GM19324 (cell line): ENCODE measurements at regions not wholly inside any gene's neighbourhood (a gene's known extent, or its start where the extent isn't known, plus 50 kb on each side); places are given as distances from the start of the nearest gene placed in this dataset.
"Not testable (repeated sequence)": the region's sequence is repeated elsewhere in the genome, so short reads cannot be mapped to it uniquely, and the experiment has no call there.

Source experiments
- ATAC-seq: cut with Tn5 transposase; IDR thresholded peaks from one replicate; pipeline ENCODE4 v1.9.1; 2021; ENCODE audit warnings: mild to moderate bottlenecking, moderate library complexity; ENCODE audit not compliant: unreplicated experiment, low FRiP score

GRCh38 chr5:107020626-107021025 lies 650.1 kb downstream of the EFNA5 start:
- no peak for ATAC-seq

GRCh38 chr5:107017616-107018015 lies 653.1 kb downstream of the EFNA5 start:
- ATAC-seq: no peak

GRCh38 chr5:107012371-107012770 lies 658.4 kb downstream of the EFNA5 start:
- ATAC-seq: no peak

- ATAC-seq: no peak
Observed at GRCh38 chr5:107011605-107012004, 659.1 kb downstream of the EFNA5 start.

GRCh38 chr5:107010060-107010459 lies 660.7 kb downstream of the EFNA5 start:
- ATAC-seq: no peak

- ATAC-seq: no peak
Observed at GRCh38 chr5:107005653-107006052, 665.1 kb downstream of the EFNA5 start.

GRCh38 chr5:107005161-107005560 lies 665.6 kb downstream of the EFNA5 start:
- no peak for ATAC-seq

GRCh38 chr5:107002115-107002514 lies 668.6 kb downstream of the EFNA5 start:
- ATAC-seq: no peak

GRCh38 chr5:106999506-106999905 lies 671.2 kb downstream of the EFNA5 start:
- not testable (repeated sequence) for ATAC-seq

GRCh38 chr5:106986006-106986405 lies 684.7 kb downstream of the EFNA5 start:
- no peak for ATAC-seq

GRCh38 chr5:106985174-106985573 lies 685.6 kb downstream of the EFNA5 start:
- no peak for ATAC-seq

- ATAC-seq: not testable (repeated sequence)
Observed at GRCh38 chr5:106979178-106979577, 691.6 kb downstream of the EFNA5 start.

- ATAC-seq: not testable (repeated sequence)
Observed at GRCh38 chr5:106978582-106979165, 692.1 kb downstream of the EFNA5 start.

GRCh38 chr5:106976363-106976762 lies 694.4 kb downstream of the EFNA5 start:
- no peak for ATAC-seq

GRCh38 chr5:106974272-106974671 lies 696.5 kb downstream of the EFNA5 start:
- ATAC-seq: no peak

- no peak for ATAC-seq
Observed at GRCh38 chr5:106966686-106967315, 703.9 kb downstream of the EFNA5 start.

GRCh38 chr5:106964132-106964531 lies 706.6 kb downstream of the EFNA5 start:
- no peak for ATAC-seq

- ATAC-seq: no peak
Observed at GRCh38 chr5:106963630-106964029, 707.1 kb downstream of the EFNA5 start.

- no peak for ATAC-seq
Observed at GRCh38 chr5:106962464-106963230, 708.1 kb downstream of the EFNA5 start.

- no peak for ATAC-seq
Observed at GRCh38 chr5:106959387-106959786, 711.4 kb downstream of the EFNA5 start.

- no peak for ATAC-seq
Observed at GRCh38 chr5:106957336-106957735, 713.4 kb downstream of the EFNA5 start.

GRCh38 chr5:106956886-106957285 lies 713.9 kb downstream of the EFNA5 start:
- ATAC-seq: no peak
